IMR-90 (cell line): ENCODE measurements at regions not wholly inside any gene's neighbourhood (a gene's known extent, or its start where the extent isn't known, plus 50 kb on each side); places are given as distances from the start of the nearest gene placed in this dataset.

Experiments used
- ATAC-seq: fragments of 200-7000 bp; cut with Tn5 transposase; 2 replicates; pipeline ENCODE4 v1.9.1; 2020; ENCODE audit warnings: low read depth, mild to moderate bottlenecking, moderate library complexity
- BruUV-seq: library from RNA; stranded (reverse); fragments of 400-500 nt; replicated peaks from 2 replicates; lab custom pipeline; 2021; lab: Mats Ljungman, UMichigan
- CTCF ChIA-PET: fragments of 300-600 bp; formaldehyde crosslinking; extraction: SDS; loops from one replicate; lab custom pipeline; 2021; ENCODE audit warnings: antibody characterized with exemption; lab: Yijun Ruan, JAX
- POLR2A ChIA-PET: fragments of 300-600 bp; sonication (Branson Sonifier 250); formaldehyde crosslinking; loops from one replicate; lab custom pipeline; 2022; ENCODE audit warnings: antibody characterized with exemption; ENCODE audit not compliant: unreplicated experiment; lab: Charles Lee
- DNase-seq: peaks from one replicate; pipeline ENCODE4 v3.0.0; 2013
- H2AFZ ChIP-seq: replicated peaks from 2 replicates; pipeline ENCODE3; 2013; ENCODE audit warnings: low read length, mild to moderate bottlenecking; ENCODE audit not compliant: poor library complexity
- H2AK5ac ChIP-seq: 2 replicates; pipeline ENCODE4 v1.6.1; 2013; ENCODE audit warnings: low read depth, low read length, inconsistent platforms
- H2AK9ac ChIP-seq: replicated peaks from 2 replicates; pipeline ENCODE3; 2013; ENCODE audit warnings: mild to moderate bottlenecking, low read depth, low read length, moderate library complexity; ENCODE audit not compliant: poor library complexity
- H2BK120ac ChIP-seq: 2 replicates; pipeline ENCODE4 v1.6.1; 2013; ENCODE audit warnings: low read depth, low read length, inconsistent platforms
- H2BK15ac ChIP-seq: 3 replicates; pipeline ENCODE4 v1.6.1; 2013; ENCODE audit warnings: low read depth, low read length, inconsistent platforms
- H2BK20ac ChIP-seq: 2 replicates; pipeline ENCODE4 v1.6.1; 2013; ENCODE audit warnings: low read depth, mild to moderate bottlenecking, inconsistent platforms, low read length, moderate library complexity
- H2BK5ac ChIP-seq: 2 replicates; pipeline ENCODE4 v1.6.1; 2013; ENCODE audit warnings: mild to moderate bottlenecking, low read depth, low read length, inconsistent platforms; ENCODE audit not compliant: poor library complexity, severe bottlenecking
- H3K14ac ChIP-seq: replicated peaks from 2 replicates; pipeline ENCODE4 v1.6.1; 2013; ENCODE audit warnings: low read depth, low read length, inconsistent platforms
- H3K18ac ChIP-seq: 2 replicates; pipeline ENCODE4 v1.6.1; 2013; ENCODE audit warnings: low read depth, low read length, control low read depth
- H3K23ac ChIP-seq: 2 replicates; pipeline ENCODE4 v1.6.1; 2013; ENCODE audit warnings: low read depth, low read length, inconsistent platforms
- H3K27ac ChIP-seq: 2 replicates; pipeline ENCODE4 v1.5.1; 2013; ENCODE audit warnings: mild to moderate bottlenecking, control low read depth, low read length; ENCODE audit not compliant: insufficient read depth
- H3K27me3 ChIP-seq: 2 replicates; pipeline ENCODE4 v1.6.1; 2013; ENCODE audit warnings: low read length; ENCODE audit not compliant: control insufficient read depth, insufficient read depth
- H3K36me3 ChIP-seq: 2 replicates; pipeline ENCODE4 v1.6.1; 2013; ENCODE audit warnings: low read length, mixed read lengths; ENCODE audit not compliant: control insufficient read depth, insufficient read depth
- H3K4ac ChIP-seq: 2 replicates; pipeline ENCODE4 v1.6.1; 2013; ENCODE audit warnings: low read depth, low read length, inconsistent platforms
- H3K4me1 ChIP-seq: 2 replicates; pipeline ENCODE4 v1.6.1; 2013; ENCODE audit warnings: low read length, mixed read lengths; ENCODE audit not compliant: control insufficient read depth, insufficient read depth
- H3K4me2 ChIP-seq: 2 replicates; pipeline ENCODE4 v1.6.1; 2013; ENCODE audit warnings: low read depth, mild to moderate bottlenecking, control low read depth, low read length, moderate library complexity
- H3K4me3 ChIP-seq: 2 replicates; pipeline ENCODE4 v1.5.1; 2013; ENCODE audit warnings: low read depth, mild to moderate bottlenecking, control low read depth, low read length, moderate library complexity; ENCODE audit not compliant: insufficient read depth
- H3K56ac ChIP-seq: 2 replicates; pipeline ENCODE4 v1.6.1; 2013; ENCODE audit warnings: low read length, inconsistent platforms; ENCODE audit not compliant: insufficient read depth; ENCODE audit errors: extremely low read depth
- H3K79me1 ChIP-seq, 2 experiments: 2 replicates each; pipeline ENCODE4 v1.6.1; 2013; ENCODE audit warnings: low read length in 2 of 2, inconsistent platforms in 1 of 2, low read depth in 1 of 2
- H3K9ac ChIP-seq: 2 replicates; pipeline ENCODE4 v1.6.1; 2013; ENCODE audit warnings: low read depth, low read length, control low read depth
- H3K9me1 ChIP-seq: 2 replicates; pipeline ENCODE4 v1.6.1; 2013; ENCODE audit warnings: low read length, inconsistent platforms; ENCODE audit not compliant: insufficient read depth
- H3K9me3 ChIP-seq: 2 replicates; pipeline ENCODE4 v1.6.1; 2013; ENCODE audit warnings: low read length; ENCODE audit not compliant: control insufficient read depth, insufficient read depth
- H4K20me1 ChIP-seq: 2 replicates; pipeline ENCODE4 v1.6.1; 2013; ENCODE audit warnings: low read length, inconsistent platforms; ENCODE audit not compliant: insufficient read depth
- H4K5ac ChIP-seq: 2 replicates; pipeline ENCODE4 v1.6.1; 2013; ENCODE audit warnings: mild to moderate bottlenecking, low read depth, low read length, control low read depth
- H4K8ac ChIP-seq, 2 experiments: 2 replicates each; pipeline ENCODE4 v1.6.1; 2013; ENCODE audit warnings: low read depth in 2 of 2, low read length in 2 of 2, control low read depth in 1 of 2, inconsistent platforms in 1 of 2
- H4K91ac ChIP-seq: 2 replicates; pipeline ENCODE4 v1.6.1; 2013; ENCODE audit warnings: low read depth, low read length, inconsistent platforms; ENCODE audit not compliant: insufficient read depth
- CHD1 ChIP-seq: IDR thresholded peaks from 2 replicates; pipeline ENCODE4 v1.6.1; 2012; ENCODE audit warnings: low read depth, low read length, improper control_type of control experiment
- CTCF ChIP-seq: conservative IDR thresholded peaks from 2 replicates; pipeline ENCODE4 v1.5.1; 2012; ENCODE audit warnings: mild to moderate bottlenecking, low read depth, low read length, improper control_type of control experiment
- MAZ ChIP-seq: IDR thresholded peaks from 2 replicates; pipeline ENCODE4 v1.6.1; 2012; ENCODE audit warnings: low read depth, mild to moderate bottlenecking, low read length, improper control_type of control experiment, moderate library complexity, borderline replicate concordance
- MXI1 ChIP-seq: IDR thresholded peaks from 2 replicates; pipeline ENCODE4 v1.6.1; 2012; ENCODE audit warnings: low read depth, mild to moderate bottlenecking, low read length, moderate library complexity, borderline replicate concordance
- NFE2L2 ChIP-seq: fragments of 150-350 bp; IDR thresholded peaks from 2 replicates; pipeline ENCODE4 v1.6.1; 2016; ENCODE audit warnings: low read depth, mild to moderate bottlenecking, low read length
- POLR2A ChIP-seq: IDR thresholded peaks from 2 replicates; pipeline ENCODE4 v1.6.1; 2012; ENCODE audit warnings: mild to moderate bottlenecking, low read depth, low read length
- RAD21 ChIP-seq: IDR thresholded peaks from 2 replicates; pipeline ENCODE4 v1.6.1; 2012; ENCODE audit warnings: low read length, improper control_type of control experiment
- RCOR1 ChIP-seq: IDR thresholded peaks from 2 replicates; pipeline ENCODE4 v1.6.1; 2012; ENCODE audit warnings: mild to moderate bottlenecking, low read length, improper control_type of control experiment; ENCODE audit not compliant: insufficient replicate concordance
- WGBS, 2 experiments: methylation state at CpG; one replicate each; pipeline versions ENCODE4 v1.1.5 to v1.1.7; 2013; ENCODE audit warnings: missing lambda C conversion rate in 2 of 2; ENCODE audit not compliant: insufficient read length in 1 of 2; ENCODE audit errors: extremely low coverage in 2 of 2; 5-methylcytosine and 5-hydroxymethylcytosine counted together
- dilution Hi-C: fragments of 300-500 bp; cut with HindIII; formaldehyde crosslinking; loops from one replicate; pipeline ENCODE4 v1.14.3; 2018; ENCODE audit warnings: low sequenced_read_pairs; ENCODE audit not compliant: unreplicated experiment
- in situ Hi-C: fragments of 300-500 bp; cut with MboI; formaldehyde crosslinking; loops from 3 replicates; pipeline ENCODE4 v1.14.3; 2019; ENCODE audit warnings: low sequenced_read_pairs, inconsistent platforms, mixed read lengths
- intact Hi-C: fragments of 100-400 bp; cut with micrococcal nuclease; formaldehyde crosslinking; loops from 2 replicates; pipeline ENCODE4 v1.10.0; 2022
- TF ChIP-seq, protein P1 (sequence below): fragments of 150-350 bp; IDR thresholded peaks from 2 replicates; pipeline ENCODE4 v1.6.1; 2017; ENCODE audit warnings: mild to moderate bottlenecking, antibody characterized with exemption, low read length, low read depth

- DNase-seq = no peak
- no peak overlapping the region for H4K5ac ChIP-seq
- no peak overlapping the region for H2BK120ac ChIP-seq
- in situ Hi-C loops (no loop called here), dilution Hi-C loops (no loop called here), intact Hi-C loops (no loop called here)
- H3K9me1 ChIP-seq = no peaks in the 10 kb centered on the region
- no peak overlapping the region for H4K8ac ChIP-seq
- no peak overlapping the region for H3K23ac ChIP-seq
- H3K18ac ChIP-seq = no peak overlapping the region
- H3K27ac ChIP-seq = no peak overlapping the region
- POLR2A ChIA-PET = no interaction called here
- no peak overlapping the region for H3K14ac ChIP-seq
- no peaks in the 10 kb centered on the region for H3K36me3 ChIP-seq
- H4K91ac ChIP-seq = no peak overlapping the region
- no peaks in the 10 kb centered on the region for H3K9me3 ChIP-seq
- no peaks in the 10 kb centered on the region for H3K4me1 ChIP-seq
- H3K4me3 ChIP-seq = no peak overlapping the region
- no TSS peak for BruUV-seq
- no peak for ATAC-seq
- H3K4ac ChIP-seq = no peak overlapping the region
- no peak overlapping the region for H2AK9ac ChIP-seq
- H2BK15ac ChIP-seq = no peak overlapping the region
- no peak overlapping the region for H3K9ac ChIP-seq
- H2AK5ac ChIP-seq = no peak overlapping the region
- WGBS, 2 experiments = 57% methylated on average over 1 of the region's 2 CpGs; no CpG with 5 or more reads in 1 of the 2 experiments
- no peak overlapping the region for H2AFZ ChIP-seq
- no peak overlapping the region for H2BK5ac ChIP-seq
- H3K79me1 ChIP-seq = no peaks in the 10 kb centered on the region
- no peaks in the 10 kb centered on the region for H4K20me1 ChIP-seq
- H3K4me2 ChIP-seq = no peak overlapping the region
- H2BK20ac ChIP-seq = no peak overlapping the region
- H3K56ac ChIP-seq = no peak overlapping the region
- CTCF ChIA-PET = no interaction called here
- H3K27me3 ChIP-seq = no peaks in the 10 kb centered on the region
- no peak for TF ChIP-seq MXI1
- no peak for TF ChIP-seq CHD1
- TF ChIP-seq MAZ = no peak
- no peak for TF ChIP-seq RAD21
- TF ChIP-seq, protein P1, sequence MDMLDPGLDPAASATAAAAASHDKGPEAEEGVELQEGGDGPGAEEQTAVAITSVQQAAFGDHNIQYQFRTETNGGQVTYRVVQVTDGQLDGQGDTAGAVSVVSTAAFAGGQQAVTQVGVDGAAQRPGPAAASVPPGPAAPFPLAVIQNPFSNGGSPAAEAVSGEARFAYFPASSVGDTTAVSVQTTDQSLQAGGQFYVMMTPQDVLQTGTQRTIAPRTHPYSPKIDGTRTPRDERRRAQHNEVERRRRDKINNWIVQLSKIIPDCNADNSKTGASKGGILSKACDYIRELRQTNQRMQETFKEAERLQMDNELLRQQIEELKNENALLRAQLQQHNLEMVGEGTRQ = no peak
- no peak for TF ChIP-seq RCOR1
- TF ChIP-seq CTCF = no peak
- TF ChIP-seq NFE2L2 = no peak
- TF ChIP-seq POLR2A = no peak
These were observed 300.6 kb upstream of the ECI2 start for GRCh38 chr6:4435981-4436445.
